ENCODE measurements at regions not wholly inside any gene's neighbourhood (a gene's known extent, or its start where the extent isn't known, plus 50 kb on each side); places are given as distances from the start of the nearest gene placed in this dataset.

DNA sequence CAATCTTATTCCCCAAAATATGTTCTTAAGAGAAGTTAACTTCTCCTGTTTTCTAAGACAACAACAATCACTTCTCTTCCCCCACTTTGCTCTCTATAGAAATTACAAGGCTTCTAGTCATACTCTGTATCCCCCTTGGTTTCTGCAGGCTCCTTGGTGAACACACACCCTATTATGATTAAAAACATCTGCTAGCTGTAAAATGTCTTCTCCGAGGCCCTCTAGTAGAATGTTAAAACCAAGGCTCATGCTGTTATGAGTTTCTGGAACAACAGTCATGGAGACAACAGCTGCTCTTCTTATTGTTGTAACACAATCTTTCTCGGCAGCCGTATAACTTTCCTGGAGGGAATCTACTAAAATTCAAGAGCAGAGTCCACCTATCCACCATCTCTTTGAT, 397.5 kb upstream of the CCDC196 start:
- DNase-seq (ENCODE audit: insufficient read length, low spot score) = no peak
- no peak for FAIRE-seq

DNA sequence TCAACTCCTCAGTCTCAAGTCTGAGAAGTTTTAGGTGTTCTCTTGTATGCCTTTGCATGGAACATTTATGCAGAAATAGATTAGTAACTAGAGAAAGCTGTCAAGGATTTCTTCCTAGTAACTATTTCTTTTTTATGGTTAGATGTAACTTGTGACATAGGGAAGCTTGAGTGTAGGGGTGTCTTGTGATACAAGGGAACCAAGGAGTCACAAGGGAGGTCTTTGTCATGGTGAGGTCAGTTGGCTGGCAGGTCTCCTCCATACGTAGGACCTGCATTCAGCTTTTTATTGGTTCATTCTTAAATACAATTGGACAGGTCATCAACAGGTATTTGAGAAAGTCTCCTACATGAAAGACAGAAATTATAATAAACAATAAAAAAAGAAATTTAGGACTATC, 394.0 kb upstream of the CCDC196 start:
- peak; percentile 51 for FAIRE-seq
- no peak for DNase-seq (ENCODE audit: insufficient read length, low spot score)

DNA sequence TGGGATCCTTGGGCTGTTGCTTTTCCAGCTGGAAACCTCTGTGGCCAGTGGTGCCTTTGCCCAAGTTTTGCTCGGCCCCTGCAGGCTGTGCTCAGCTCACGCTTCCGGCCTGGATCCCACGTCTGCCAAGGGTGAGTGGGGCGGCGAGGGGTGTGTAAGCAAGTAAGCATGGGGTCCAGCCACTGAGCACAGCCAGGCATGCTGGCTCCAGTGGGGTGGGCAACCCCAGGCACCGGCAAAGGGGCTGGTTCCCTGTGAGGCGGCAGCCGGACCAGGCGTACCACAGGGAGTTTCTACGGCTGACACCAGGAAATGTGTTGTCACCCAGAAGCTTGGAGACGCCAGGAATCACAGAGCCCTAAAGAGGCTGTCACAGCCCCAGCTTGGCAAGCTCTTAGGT, 393.4 kb upstream of the CCDC196 start:
- FAIRE-seq (peak; percentile 75), DNase-seq (ENCODE audit: insufficient read length, low spot score) (no peak)

DNA sequence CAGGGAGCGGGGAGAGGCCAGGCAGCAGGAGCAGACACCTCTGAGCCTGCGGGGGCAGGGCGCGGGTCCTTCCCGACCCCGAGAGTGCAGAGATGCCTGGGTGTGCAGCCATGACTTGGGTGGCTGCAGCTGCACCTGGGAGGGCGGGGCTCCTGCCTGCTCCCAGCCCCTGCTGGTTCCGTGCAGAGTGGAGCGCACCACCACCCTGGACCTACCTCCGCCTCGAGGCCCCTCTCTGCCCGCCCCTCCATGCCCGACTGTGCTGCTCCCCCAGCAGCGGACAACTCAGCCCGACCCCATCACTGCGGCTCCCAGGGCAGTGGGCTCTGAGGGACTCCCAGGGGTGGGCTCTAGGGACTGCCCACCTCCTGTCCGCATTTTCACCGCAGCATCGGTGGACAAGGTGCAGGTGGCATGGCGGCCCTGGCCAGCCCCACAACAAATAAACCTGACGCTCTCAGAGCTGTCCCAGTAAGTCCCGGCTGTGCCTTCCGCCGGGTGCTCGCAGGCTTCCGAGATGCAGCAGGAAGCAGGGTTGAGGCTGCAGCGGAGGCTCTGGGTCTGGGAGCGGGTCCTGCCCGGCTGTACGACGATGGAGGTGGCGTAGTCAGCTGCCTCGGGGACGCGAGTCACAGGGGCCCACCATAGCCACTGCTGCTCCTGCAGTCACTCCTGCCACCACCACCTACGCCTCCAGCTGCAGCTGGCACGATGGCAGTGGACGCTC, 392.0 kb upstream of the CCDC196 start:
- DNase-seq (ENCODE audit: insufficient read length, low spot score) (no peak), FAIRE-seq (peak; percentile 52)

DNA sequence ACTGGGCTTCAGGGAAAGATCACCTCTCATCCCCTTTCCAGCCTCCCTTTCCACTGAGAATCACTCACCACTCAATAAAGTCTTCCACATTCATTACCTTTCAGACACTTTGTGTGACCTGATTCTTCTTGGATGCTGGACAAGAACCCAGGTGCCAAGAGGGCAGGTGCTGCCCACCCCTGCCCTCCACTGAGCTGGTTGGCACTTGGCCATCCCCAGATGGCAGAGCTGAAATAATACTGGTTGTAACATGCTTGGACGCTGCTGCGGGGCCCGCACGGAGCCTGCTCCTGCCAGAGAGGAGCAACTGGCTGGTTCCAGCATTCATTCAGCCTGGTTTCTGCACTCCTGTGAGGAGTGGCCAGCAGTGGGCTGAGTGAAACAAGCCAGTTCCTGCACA, 386.7 kb upstream of the CCDC196 start:
- no peak for DNase-seq (ENCODE audit: insufficient read length, low spot score)
- FAIRE-seq = peak; percentile 55

DNA sequence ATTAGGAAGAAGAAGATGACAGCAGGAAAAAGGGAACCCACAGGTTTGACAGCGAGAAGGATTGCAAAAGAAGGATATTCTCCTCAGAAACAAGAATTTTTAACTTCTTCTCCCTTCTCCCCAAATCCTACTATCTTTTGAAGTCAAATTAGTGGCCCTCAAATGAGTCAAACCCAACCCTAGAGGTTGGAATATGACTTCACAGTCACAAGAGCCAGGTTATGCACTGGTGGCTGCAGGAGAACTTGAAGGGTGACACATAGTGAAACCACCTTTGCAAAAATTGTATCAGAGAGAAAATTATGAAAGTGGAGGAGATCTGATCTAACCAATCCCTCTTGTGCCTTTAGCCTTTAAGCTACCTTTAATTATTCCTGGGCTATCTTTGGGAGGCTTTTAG, 386.2 kb upstream of the CCDC196 start:
- FAIRE-seq = peak; percentile 28
- no peak for DNase-seq (ENCODE audit: insufficient read length, low spot score)

DNA sequence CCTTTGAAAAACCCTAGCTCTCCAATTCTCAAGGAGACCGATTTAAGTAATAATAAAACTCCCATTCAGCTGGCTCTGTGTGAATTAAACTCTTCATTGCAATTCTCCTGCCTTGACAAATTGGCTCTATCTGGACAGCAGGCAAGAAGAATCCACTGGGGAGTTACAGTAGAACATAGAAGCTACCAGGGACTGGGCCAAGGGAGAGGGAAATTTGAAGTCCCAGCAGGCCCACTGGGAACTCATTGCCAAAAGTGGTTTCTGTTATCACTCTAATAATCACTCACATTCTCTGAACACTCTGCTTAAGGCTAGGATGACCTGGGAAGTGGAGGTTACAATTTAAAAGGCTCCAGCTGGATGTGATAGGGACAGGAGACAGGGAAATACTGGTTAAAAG, 384.5 kb upstream of the CCDC196 start:
- no peak for FAIRE-seq
- no peak for DNase-seq (ENCODE audit: insufficient read length, low spot score)

DNA sequence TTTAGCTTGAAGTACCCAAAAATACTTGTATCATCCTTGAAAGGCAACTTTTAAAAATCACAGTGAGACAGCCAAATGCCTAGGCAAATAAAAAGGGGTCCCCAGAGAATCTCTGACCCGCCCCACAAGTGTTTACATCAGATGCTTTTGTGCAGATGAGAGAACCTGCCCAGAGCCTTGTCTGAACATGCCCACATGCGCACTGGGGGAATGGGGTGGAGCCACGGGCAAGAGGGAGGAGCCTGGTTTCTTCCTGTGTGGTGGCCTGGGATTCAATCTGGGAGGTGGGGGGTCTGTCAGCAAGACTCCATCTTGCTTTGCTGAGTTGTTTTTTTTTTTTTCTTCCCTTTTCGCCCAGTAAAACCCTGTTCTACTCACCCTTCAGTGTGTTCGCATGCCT, 381.7 kb upstream of the CCDC196 start:
- peak; percentile 52 for FAIRE-seq
- DNase-seq (ENCODE audit: insufficient read length, low spot score) = no peak

DNA sequence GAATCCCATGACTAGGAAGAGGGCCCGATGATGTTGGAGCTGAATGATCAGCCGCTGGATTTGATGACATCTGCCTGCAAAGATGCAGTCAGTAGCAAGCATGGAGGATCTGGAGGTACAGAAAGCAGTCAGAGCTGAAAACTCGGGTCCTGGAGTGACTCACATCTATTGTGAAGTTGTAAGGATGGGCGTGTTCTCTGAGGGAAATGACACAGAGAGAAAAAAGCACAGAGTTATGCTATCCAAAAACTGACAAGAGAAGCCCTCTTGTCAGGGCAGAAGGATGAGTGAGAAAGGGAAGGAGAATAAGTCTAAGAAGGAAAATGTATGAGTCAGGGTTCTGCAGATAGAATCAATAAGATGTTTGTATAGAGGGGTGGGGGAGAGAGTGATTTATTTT, 380.4 kb upstream of the CCDC196 start:
- DNase-seq (ENCODE audit: insufficient read length, low spot score) = peak; percentile 53
- no peak for FAIRE-seq

DNA sequence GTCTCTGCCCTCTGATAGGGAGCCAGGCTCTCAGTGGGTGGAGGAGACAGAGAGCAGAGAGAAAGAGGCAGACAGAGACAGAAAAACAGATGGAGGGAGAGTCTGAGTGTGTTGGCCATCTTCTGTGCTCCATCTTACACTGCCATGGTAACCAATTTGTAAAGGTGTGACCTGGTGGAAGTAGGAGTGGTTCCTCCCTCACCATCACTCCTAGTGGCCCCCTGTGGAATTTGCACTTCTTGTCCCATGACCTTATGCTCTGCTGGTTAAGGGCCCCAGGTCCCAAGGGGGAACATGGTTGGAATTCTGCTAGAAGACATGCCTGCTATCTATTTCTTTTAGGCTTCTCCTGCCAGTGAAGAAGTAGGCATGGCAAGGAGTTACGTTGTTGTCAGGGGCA, 376.7 kb upstream of the CCDC196 start:
- FAIRE-seq = no peak
- DNase-seq (ENCODE audit: insufficient read length, low spot score) = no peak

DNA sequence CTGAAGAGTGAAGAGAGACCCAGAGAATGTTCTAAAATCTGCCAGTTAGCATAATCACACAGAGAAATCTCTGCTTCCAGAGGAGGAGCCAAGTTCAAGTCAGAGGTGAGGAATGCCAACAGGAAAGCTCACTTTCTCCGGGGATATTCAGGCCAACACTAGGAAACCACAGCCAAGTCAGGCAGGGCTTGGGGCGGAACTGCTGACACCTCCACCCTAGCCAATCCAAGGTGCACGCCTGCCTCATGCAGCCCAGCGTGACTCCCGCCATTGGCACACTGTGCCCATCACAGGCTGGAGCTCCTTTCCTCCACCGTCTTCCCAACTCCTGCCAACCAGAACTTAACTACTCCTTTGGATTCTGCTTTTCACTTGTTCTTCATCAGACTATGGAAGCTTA, 374.3 kb upstream of the CCDC196 start:
- DNase-seq (ENCODE audit: insufficient read length, low spot score) (no peak), FAIRE-seq (no peak)

DNA sequence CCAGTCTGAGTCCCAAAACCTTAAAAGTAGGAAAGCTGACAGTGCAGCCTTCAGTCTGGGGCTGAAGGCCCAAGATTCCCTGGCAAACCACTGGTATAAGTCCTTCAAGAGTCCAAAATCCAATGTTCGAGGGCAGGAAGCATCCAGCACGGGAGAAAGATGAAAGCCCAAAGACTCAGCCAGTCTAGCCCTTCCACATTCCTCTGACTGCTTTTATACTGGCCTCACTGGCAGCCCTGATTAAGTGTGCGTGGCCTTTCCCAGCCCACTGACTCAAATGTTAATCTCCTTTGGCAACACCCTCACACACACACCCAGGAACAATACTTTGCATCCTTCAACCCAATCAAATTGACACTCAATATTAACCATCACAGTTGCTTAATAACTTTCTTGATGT, 372.1 kb upstream of the CCDC196 start:
- DNase-seq (ENCODE audit: insufficient read length, low spot score) (no peak), FAIRE-seq (no peak)

DNA sequence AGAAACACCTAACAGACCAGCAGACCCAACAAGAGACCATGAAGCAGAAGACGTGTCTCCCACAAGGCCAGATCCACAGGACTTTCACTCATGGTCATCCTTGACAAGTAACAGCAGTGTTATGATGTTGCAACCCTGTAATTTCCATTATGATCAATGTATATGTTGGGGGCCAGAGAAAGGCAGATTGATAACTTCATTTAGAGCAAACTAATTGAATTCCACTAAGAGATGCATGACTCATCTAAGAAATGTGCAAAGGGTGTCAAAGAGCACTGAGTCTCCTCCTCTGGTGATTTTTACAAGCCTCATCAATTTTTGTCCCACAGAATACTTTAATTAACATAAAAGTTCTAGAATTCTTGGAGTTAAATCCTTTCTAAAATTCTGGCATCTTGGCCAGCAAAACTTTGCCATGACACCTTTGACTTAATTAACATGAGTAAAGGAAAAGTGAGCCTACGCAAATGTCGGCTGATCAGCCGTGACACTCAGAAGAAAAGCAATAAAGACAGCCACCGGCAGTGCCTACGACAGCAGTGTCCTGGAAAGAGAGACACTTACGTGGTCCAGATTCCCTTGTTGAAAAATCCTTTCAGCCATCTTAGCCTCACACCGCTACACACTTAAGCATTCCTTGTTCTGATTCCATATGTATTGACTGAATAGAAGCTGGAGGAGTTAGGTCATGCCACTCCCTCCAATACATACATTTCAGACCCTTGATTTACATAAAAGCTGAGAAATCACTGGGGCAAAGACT, 370.2 kb upstream of the CCDC196 start:
- DNase-seq (ENCODE audit: insufficient read length, low spot score) (no peak), FAIRE-seq (no peak)

DNA sequence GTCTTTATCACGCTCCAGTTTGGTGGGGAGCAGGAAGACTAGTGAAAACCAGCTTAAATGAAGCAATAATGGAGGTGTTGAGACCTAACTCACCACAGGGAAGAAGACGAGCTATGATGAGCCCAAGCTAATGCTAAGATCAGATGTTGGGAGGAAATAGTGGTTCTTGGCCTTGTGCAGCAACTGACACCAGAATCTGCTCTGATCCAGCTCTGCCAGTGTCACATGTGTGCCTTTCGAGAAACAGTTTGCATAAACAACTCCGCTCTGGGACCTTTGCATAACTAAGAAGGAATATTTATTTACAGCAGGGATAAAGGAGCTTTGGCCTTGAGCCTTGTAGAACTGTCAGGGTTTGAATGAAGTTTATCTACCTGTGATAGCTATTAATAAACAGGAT, 369.4 kb upstream of the CCDC196 start:
- peak; percentile 46 for FAIRE-seq
- DNase-seq (ENCODE audit: insufficient read length, low spot score) = no peak

DNA sequence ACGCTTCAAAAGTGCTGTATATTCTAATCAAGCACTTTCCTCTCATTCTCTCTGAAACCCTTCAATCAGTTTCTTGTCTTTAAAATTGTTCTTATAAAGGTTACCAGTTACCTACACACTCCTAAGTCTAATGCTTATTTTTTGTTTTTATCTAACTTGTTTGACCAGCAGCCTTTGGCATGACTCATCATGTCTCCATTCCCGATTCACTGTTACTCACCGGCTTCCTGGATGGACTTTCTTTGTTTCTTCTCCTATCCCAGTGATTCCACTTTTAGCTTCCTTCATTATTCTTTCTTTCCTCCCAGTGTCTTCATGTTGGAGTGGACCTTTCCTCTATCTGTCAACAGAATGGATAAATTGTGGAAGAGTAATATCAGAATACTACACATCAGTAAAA, 368.6 kb upstream of the CCDC196 start:
- DNase-seq (ENCODE audit: insufficient read length, low spot score) = peak; percentile 60
- FAIRE-seq = peak; percentile 92

DNA sequence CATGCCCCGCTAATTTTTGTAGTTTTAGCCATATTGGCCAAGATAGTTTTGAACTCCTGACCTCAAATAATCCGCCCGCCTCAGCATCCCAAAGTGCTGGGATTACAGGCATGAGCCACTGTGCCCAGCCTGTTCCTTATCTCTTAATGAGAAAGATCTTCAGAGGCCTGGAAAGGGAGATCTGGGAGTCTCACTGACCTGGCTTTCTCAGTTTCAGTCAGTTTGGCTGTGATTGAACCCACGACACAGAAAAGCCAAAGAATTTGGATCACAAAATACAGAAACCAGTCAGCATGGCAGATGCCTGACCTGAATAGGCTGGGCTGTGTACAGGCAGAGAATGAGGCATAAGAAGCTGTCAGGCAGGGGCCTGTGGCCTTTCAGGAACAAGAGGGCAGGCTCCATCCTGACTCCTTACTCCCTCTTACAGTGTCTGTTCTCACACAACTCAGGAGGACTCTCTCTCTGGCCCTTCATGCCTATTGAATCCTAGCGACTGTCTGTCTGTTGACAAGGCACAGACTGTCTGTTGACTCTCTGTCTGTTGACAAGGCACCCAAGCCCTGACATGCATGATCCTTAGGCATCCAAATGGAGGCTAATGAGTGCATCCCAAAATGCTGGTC, 366.5 kb upstream of the CCDC196 start:
- FAIRE-seq (peak; percentile 88), DNase-seq (ENCODE audit: insufficient read length, low spot score) (no peak)

DNA sequence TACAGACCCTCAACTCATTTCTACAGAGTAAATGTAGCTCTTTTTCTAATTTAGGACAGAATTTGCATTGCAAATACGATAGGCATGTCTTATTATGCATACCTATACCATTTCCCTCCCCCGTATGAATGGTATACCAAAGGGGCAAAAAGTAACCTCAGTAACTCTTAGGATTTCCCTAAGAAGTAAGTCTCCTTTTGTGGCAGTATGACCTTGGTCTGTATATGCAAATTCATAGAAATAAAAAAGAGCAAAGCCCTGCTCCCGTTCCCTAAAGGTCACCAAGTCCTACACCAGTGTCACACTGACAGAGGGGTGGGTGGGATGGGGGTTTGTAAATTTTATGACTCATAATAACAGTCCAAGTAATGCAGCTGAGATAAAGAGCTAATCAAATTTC, 365.8 kb upstream of the CCDC196 start:
- DNase-seq (ENCODE audit: insufficient read length, low spot score) (no peak), FAIRE-seq (peak; percentile 51)

DNA sequence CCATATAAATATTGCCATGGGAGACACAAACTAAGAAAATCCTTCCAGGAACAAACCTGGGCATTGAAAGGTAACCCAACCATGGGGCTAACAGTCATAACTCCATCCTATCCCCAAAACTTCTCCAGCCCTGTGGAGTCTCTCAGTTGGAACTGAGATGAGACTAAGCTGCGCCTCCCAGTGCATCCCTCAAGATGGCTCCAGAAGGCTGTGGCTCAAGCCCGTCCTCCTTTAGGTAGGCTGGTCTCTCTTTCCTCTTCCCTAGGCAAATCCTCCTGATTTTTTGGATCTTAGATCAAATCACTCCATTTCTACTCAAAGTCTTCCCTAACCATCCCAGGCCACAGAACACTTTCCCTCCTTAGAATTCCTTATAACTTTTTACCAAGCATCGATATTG, 364.3 kb upstream of the CCDC196 start:
- DNase-seq (ENCODE audit: insufficient read length, low spot score) (no peak), FAIRE-seq (peak; percentile 69)

DNA sequence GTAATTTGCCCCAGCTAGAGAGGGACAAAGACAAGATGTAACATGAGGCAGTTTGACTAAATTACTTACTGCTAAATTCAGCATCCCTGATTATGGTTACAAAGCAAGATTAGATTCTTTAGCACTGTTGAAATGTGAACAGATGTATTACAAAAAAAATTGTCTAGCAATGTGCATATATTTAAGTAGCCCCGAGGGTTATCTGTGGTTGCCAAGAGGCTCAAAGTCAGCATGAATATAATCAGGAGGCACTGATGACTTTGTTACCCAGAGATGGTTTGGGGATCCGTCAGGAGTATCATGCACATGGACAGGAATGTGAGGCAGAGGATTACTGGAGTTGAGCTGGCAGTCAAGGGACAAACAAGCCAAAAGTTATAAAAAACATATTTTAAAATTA, 356.9 kb upstream of the CCDC196 start:
- peak; percentile 74 for FAIRE-seq
- DNase-seq (ENCODE audit: insufficient read length, low spot score) = no peak

DNA sequence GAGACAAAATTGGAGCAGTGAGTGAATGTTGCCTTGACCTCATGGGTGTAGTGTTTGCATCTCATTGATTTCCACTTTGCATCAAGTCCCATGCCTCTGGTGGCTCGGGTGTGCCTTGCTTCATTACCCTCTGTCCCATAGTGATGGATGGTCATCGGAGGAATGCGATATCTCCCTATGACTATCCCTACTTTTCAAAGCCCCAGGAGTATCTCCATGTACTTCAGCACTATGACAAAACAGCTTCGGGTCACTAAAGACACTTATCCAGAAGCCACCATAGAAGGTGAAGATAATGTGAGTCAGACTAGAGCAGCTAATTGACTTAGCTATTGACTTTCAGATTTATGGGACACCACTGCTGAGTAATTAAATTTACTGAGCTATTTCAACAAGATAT, 355.1 kb upstream of the CCDC196 start:
- peak; percentile 79 for FAIRE-seq

DNA sequence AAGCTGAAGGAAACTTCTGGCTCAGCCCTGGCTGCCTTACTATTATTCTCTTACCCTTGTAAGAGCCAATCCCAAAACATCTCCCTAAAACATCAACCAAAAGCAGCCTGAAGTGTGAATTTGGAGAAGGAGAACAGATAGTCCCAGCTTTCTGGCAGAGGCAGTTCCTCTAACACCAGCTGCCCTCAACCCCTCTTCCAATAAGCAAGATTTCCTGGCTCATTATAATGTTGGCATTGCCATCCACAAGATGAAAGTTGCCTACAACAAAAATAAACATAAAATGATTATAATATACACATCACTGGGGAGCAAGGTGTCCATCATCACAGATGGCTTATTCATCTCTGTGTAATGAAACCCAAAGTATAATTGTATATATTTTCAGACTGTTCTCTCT, 352.5 kb upstream of the CCDC196 start:
- FAIRE-seq = no peak
- DNase-seq (ENCODE audit: insufficient read length, low spot score) = no peak

More for the DNA sequence above, 355.1 kb upstream of the CCDC196 start:
- DNase-seq (ENCODE audit: insufficient read length, low spot score) = no peak

DNA sequence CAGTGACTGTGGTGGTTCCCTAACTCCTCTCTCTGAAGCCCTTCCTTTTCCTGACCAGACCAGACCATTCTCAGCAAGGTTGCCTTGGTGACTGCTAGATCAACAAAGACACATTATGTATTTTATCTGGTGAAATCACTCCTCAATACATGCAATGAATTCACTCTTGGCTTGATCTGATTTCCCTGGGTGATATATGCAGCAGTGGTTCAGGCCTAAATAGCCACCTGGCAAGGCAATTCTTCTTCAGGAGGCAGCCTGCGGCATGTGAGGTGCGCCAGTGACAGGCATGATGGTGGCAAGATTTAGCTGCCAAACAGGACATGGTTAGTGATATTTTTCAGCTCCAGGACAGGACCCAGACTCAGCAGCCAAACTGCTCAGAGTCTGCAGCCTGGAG, 350.3 kb upstream of the CCDC196 start:
- peak; percentile 87 for FAIRE-seq
- DNase-seq (ENCODE audit: insufficient read length, low spot score) = no peak
